Mucosa of descending colon (tissue), 3 donors: ENCODE measurements at regions not wholly inside any gene's neighbourhood (a gene's known extent, or its start where the extent isn't known, plus 50 kb on each side); places are given as distances from the start of the nearest gene placed in this dataset.

ENCODE experiments used
- ATAC-seq: fragments of 200-7000 bp; cut with Tn5 transposase; one replicate; pipeline ENCODE4 v1.9.1; 2020; ENCODE audit warnings: mild to moderate bottlenecking, moderate library complexity
- DNase-seq, 3 donors: peaks; one replicate each; pipeline ENCODE4 v3.0.0-alpha.2; 2020
- H3K36me3 ChIP-seq: fragments of 200-600 bp; one replicate; pipeline ENCODE4 v1.8.0; 2021; ENCODE audit warnings: low read depth, mild to moderate bottlenecking
- H3K4me1 ChIP-seq: fragments of 200-600 bp; one replicate; pipeline ENCODE4 v1.8.0; 2021; ENCODE audit warnings: low read depth, mild to moderate bottlenecking
- H3K4me3 ChIP-seq: fragments of 200-600 bp; one replicate; pipeline ENCODE4 v1.8.0; 2021; ENCODE audit warnings: mild to moderate bottlenecking
- H3K9me3 ChIP-seq: fragments of 200-600 bp; one replicate; pipeline ENCODE4 v1.8.0; 2021; ENCODE audit warnings: mild to moderate bottlenecking
- CTCF ChIP-seq: fragments of 200-600 bp; IDR thresholded peaks from one replicate; pipeline ENCODE4 v1.8.0; 2022; ENCODE audit warnings: antibody characterized with exemption, mild to moderate bottlenecking
- intact Hi-C, 2 donors: fragments of 100-400 bp; cut with DNase I in 1 of 2; cut with micrococcal nuclease in 1 of 2; formaldehyde crosslinking; loops; one replicate each; pipeline versions ENCODE4 v1.11.0 to v1.11.1; 2022; cut with DNase I, micrococcal nuclease
- donor health status: DM: no; HTN: no; CAD: no; lungs with moderate emphysema.
- donor health status: DM: no; HTN: no; CAD: no.
- donor health status: DM: no; HTN: yes; CAD: no.

- Histone ChIP-seq H3K36me3 (no peaks in the 10 kb centered on the region), H3K4me3 (no peak overlapping the region), H3K9me3 (no peaks in the 10 kb centered on the region), H3K4me1 (no peaks in the 10 kb centered on the region)
- ATAC-seq (no peak), DNase-seq (no peak)
- TF ChIP-seq CTCF: no peak
- intact Hi-C loops: no loop called here
Measured at GRCh38 chr1:94318505-94319030, 81.2 kb upstream of the ARHGAP29 start.

- H3K4me1 ChIP-seq: no peaks in the 10 kb centered on the region
- ATAC-seq: no peak
- no peak for DNase-seq
- intact Hi-C loops: no loop called here
- TF ChIP-seq CTCF: no peak
- no peaks in the 10 kb centered on the region for H3K36me3 ChIP-seq
- no peak overlapping the region for H3K4me3 ChIP-seq
- H3K9me3 ChIP-seq: no peaks in the 10 kb centered on the region
Measured at GRCh38 chr1:94317790-94318188, 80.4 kb upstream of the ARHGAP29 start.

- no peak for TF ChIP-seq CTCF
- DNase-seq: no peak
- intact Hi-C loops: no loop called here
- Histone ChIP-seq H3K9me3 (no peaks in the 10 kb centered on the region), H3K4me1 (no peaks in the 10 kb centered on the region), H3K36me3 (no peaks in the 10 kb centered on the region), H3K4me3 (no peak overlapping the region)
- ATAC-seq: peak; percentile 42
Measured at GRCh38 chr1:94316836-94317789, 79.7 kb upstream of the ARHGAP29 start.

- TF ChIP-seq CTCF: no peak
- ATAC-seq (no peak), DNase-seq (no peak)
Measured at GRCh38 chr1:94316183-94316582, 78.8 kb upstream of the ARHGAP29 start.

GRCh38 chr1:94315552-94316116 lies 78.2 kb upstream of the ARHGAP29 start:
- Histone ChIP-seq H3K9me3 (no peaks in the 10 kb centered on the region), H3K4me3 (no peak overlapping the region), H3K4me1 (no peaks in the 10 kb centered on the region), H3K36me3 (no peaks in the 10 kb centered on the region)
- intact Hi-C loops: no loop called here
- ATAC-seq (no peak), DNase-seq (no peak)
- no peak for TF ChIP-seq CTCF

More at GRCh38 chr1:94316183-94316582, 78.8 kb upstream of the ARHGAP29 start:
- intact Hi-C loops: no loop called here
- no peaks in the 10 kb centered on the region for H3K36me3 ChIP-seq
- no peak overlapping the region for H3K4me3 ChIP-seq
- no peaks in the 10 kb centered on the region for H3K4me1 ChIP-seq
- H3K9me3 ChIP-seq: no peaks in the 10 kb centered on the region
